Raji (cell line): ENCODE measurements at regions not wholly inside any gene's neighbourhood (a gene's known extent, or its start where the extent isn't known, plus 50 kb on each side); places are given as distances from the start of the nearest gene placed in this dataset.

ENCODE experiments used
- POLR2A ChIP-seq: IDR thresholded peaks from 2 replicates; pipeline ENCODE4 v1.6.1; 2011; ENCODE audit warnings: low read depth, low read length, control low read depth; ENCODE audit not compliant: insufficient read depth

- no peak for TF ChIP-seq POLR2A
Observed at GRCh38 chr13:44649104-44649428, 72.9 kb upstream of the TSC22D1 start.

- no peak for TF ChIP-seq POLR2A
Observed at GRCh38 chr13:44648392-44649103, 72.4 kb upstream of the TSC22D1 start.

GRCh38 chr13:44646044-44646443 is 69.9 kb upstream of the TSC22D1 start:
- no peak for TF ChIP-seq POLR2A

- TF ChIP-seq POLR2A: no peak
Observed at GRCh38 chr13:44643256-44643655, 67.1 kb upstream of the TSC22D1 start.

GRCh38 chr13:44637581-44637980 is 61.5 kb upstream of the TSC22D1 start:
- TF ChIP-seq POLR2A: no peak

GRCh38 chr13:44629465-44630183 is 53.5 kb upstream of the TSC22D1 start:
- TF ChIP-seq POLR2A: no peak

GRCh38 chr13:44627441-44627840 is 51.3 kb upstream of the TSC22D1 start:
- TF ChIP-seq POLR2A: no peak

GRCh38 chr13:44626176-44626575 is 50.0 kb upstream of the TSC22D1 start:
- no peak for TF ChIP-seq POLR2A
